DND-41 (cell line): ENCODE measurements at regions not wholly inside any gene's neighbourhood (a gene's known extent, or its start where the extent isn't known, plus 50 kb on each side); places are given as distances from the start of the nearest gene placed in this dataset.
"Not testable (repeated sequence)": the region's sequence is repeated elsewhere in the genome, so short reads cannot be mapped to it uniquely, and the experiment has no call there.

ENCODE experiments used
- ATAC-seq: fragments of 200-7000 bp; cut with Tn5 transposase; 3 replicates; pipeline ENCODE4 v1.9.1; 2021; ENCODE audit warnings: low read depth; ENCODE audit not compliant: insufficient read depth
- DNase-seq: peaks from one replicate; pipeline ENCODE4 v3.0.0-alpha.2; 2020
- H2AFZ ChIP-seq: 2 replicates; pipeline ENCODE4 v1.6.0; 2012; ENCODE audit warnings: low read depth, low read length
- H3K27ac ChIP-seq: 2 replicates; pipeline ENCODE4 v1.5.1; 2012; ENCODE audit warnings: low read length, inconsistent platforms
- H3K27me3 ChIP-seq: fragments of 200-600 bp; sonication (generic); 2 replicates; pipeline ENCODE4 v1.6.0; 2012; ENCODE audit warnings: low read length, mild to moderate bottlenecking, inconsistent platforms; ENCODE audit not compliant: insufficient read depth, poor library complexity
- H3K36me3 ChIP-seq: 2 replicates; pipeline ENCODE4 v1.5.1; 2012; ENCODE audit warnings: low read length, inconsistent platforms; ENCODE audit not compliant: insufficient read depth
- H3K4me1 ChIP-seq: 2 replicates; pipeline ENCODE4 v1.5.1; 2012; ENCODE audit warnings: mild to moderate bottlenecking, low read length; ENCODE audit not compliant: insufficient read depth
- H3K4me2 ChIP-seq: 2 replicates; pipeline ENCODE4 v1.6.0; 2012; ENCODE audit warnings: mild to moderate bottlenecking, moderate library complexity, low read length, inconsistent platforms; ENCODE audit not compliant: insufficient read depth
- H3K4me3 ChIP-seq, 2 experiments: fragments of 200-600 bp in 1 of 2; shearing (Covaris generic) in 1 of 2; 2 replicates each; pipeline ENCODE4 v1.5.1; 2012 to 2016; ENCODE audit warnings: inconsistent platforms in 2 of 2, low read length in 2 of 2, mild to moderate bottlenecking in 2 of 2, low read depth in 1 of 2, moderate library complexity in 1 of 2
- H3K79me2 ChIP-seq: 2 replicates; pipeline ENCODE4 v1.6.0; 2012; ENCODE audit warnings: low read length, inconsistent platforms; ENCODE audit not compliant: insufficient read depth
- H3K9ac ChIP-seq: 2 replicates; pipeline ENCODE4 v1.6.0; 2012; ENCODE audit warnings: low read depth, mild to moderate bottlenecking, inconsistent platforms, low read length, moderate library complexity
- H3K9me3 ChIP-seq: 2 replicates; pipeline ENCODE4 v1.5.1; 2012; ENCODE audit warnings: low read length, moderate library complexity, mild to moderate bottlenecking, inconsistent platforms; ENCODE audit not compliant: insufficient read depth, severe bottlenecking
- H4K20me1 ChIP-seq: 2 replicates; pipeline ENCODE4 v1.6.0; 2012; ENCODE audit warnings: low read length; ENCODE audit not compliant: insufficient read depth
- CTCF ChIP-seq: IDR thresholded peaks from 2 replicates; pipeline ENCODE4 v1.5.1; 2012; ENCODE audit warnings: borderline replicate concordance, low read length, moderate library complexity, mild to moderate bottlenecking; ENCODE audit not compliant: poor library complexity, severe bottlenecking; ENCODE audit errors: extremely low read depth
- EZH2 ChIP-seq: IDR thresholded peaks from 3 replicates; pipeline ENCODE4 v1.6.1; 2012; ENCODE audit warnings: borderline replicate concordance, low read depth, mild to moderate bottlenecking, moderate library complexity, low read length, inconsistent platforms; ENCODE audit not compliant: severe bottlenecking

GRCh38 chr9:19879062-19879461, 90.2 kb upstream of the SLC24A2 start:
- TF ChIP-seq EZH2 (no peak), CTCF (no peak)
- H3K9ac ChIP-seq = no peak overlapping the region
- no peaks in the 10 kb centered on the region for H3K4me1 ChIP-seq
- H3K9me3 ChIP-seq = no peaks in the 10 kb centered on the region
- no peak overlapping the region for H3K4me3 ChIP-seq
- ATAC-seq (no peak), DNase-seq (no peak)
- H3K79me2 ChIP-seq = no peaks in the 10 kb centered on the region
- H3K4me2 ChIP-seq = no peak overlapping the region
- H2AFZ ChIP-seq = no peak overlapping the region
- H3K36me3 ChIP-seq = no peaks in the 10 kb centered on the region
- H3K27ac ChIP-seq = no peak overlapping the region
- H4K20me1 ChIP-seq = no peaks in the 10 kb centered on the region
- no peaks in the 10 kb centered on the region for H3K27me3 ChIP-seq

GRCh38 chr9:19876569-19877316, 87.9 kb upstream of the SLC24A2 start:
- no peaks in the 10 kb centered on the region for H4K20me1 ChIP-seq
- no peak overlapping the region for H3K27ac ChIP-seq
- no peak overlapping the region for H3K9ac ChIP-seq
- no peak for ATAC-seq
- TF ChIP-seq EZH2 = no peak
- TF ChIP-seq CTCF = no peak
- no peaks in the 10 kb centered on the region for H3K27me3 ChIP-seq
- DNase-seq = no peak
- H2AFZ ChIP-seq = no peak overlapping the region
- no peaks in the 10 kb centered on the region for H3K9me3 ChIP-seq
- H3K4me2 ChIP-seq = no peak overlapping the region
- H3K4me1 ChIP-seq = no peaks in the 10 kb centered on the region
- no peak overlapping the region for H3K4me3 ChIP-seq
- no peaks in the 10 kb centered on the region for H3K36me3 ChIP-seq
- H3K79me2 ChIP-seq = no peaks in the 10 kb centered on the region

GRCh38 chr9:19875291-19875920, 86.6 kb upstream of the SLC24A2 start:
- ATAC-seq (no peak), DNase-seq (no peak)
- no peaks in the 10 kb centered on the region for H3K36me3 ChIP-seq

GRCh38 chr9:19873188-19873587, 84.4 kb upstream of the SLC24A2 start:
- not testable (repeated sequence) for H3K4me3 ChIP-seq, ATAC-seq, H2AFZ ChIP-seq, H3K4me1 ChIP-seq, H3K79me2 ChIP-seq, H3K27ac ChIP-seq, H3K9ac ChIP-seq, DNase-seq, H3K9me3 ChIP-seq, H4K20me1 ChIP-seq, H3K36me3 ChIP-seq, H3K4me2 ChIP-seq, H3K27me3 ChIP-seq

More at GRCh38 chr9:19875291-19875920, 86.6 kb upstream of the SLC24A2 start:
- H4K20me1 ChIP-seq = no peaks in the 10 kb centered on the region
- no peaks in the 10 kb centered on the region for H3K9me3 ChIP-seq
- H3K27me3 ChIP-seq = no peaks in the 10 kb centered on the region
- no peak overlapping the region for H3K27ac ChIP-seq
- H2AFZ ChIP-seq = no peak overlapping the region
- H3K4me1 ChIP-seq = no peaks in the 10 kb centered on the region
- TF ChIP-seq CTCF = no peak
- TF ChIP-seq EZH2 = no peak
- no peaks in the 10 kb centered on the region for H3K79me2 ChIP-seq
- H3K4me3 ChIP-seq = no peak overlapping the region
- H3K4me2 ChIP-seq = no peak overlapping the region
- no peak overlapping the region for H3K9ac ChIP-seq
